ENCODE measurements at regions not wholly inside any gene's neighbourhood (a gene's known extent, or its start where the extent isn't known, plus 50 kb on each side); places are given as distances from the start of the nearest gene placed in this dataset.

- ChIA-PET CTCF (no interaction called here), POLR2A (no interaction called here)
- no peak for TF ChIP-seq CTCF (IDR thresholded peaks at IDR 0.05; ENCODE audit: insufficient read depth, low read length, missing control alignments)
- DNase-seq (ENCODE audit: low read depth, low spot score) = no peak
- no peak overlapping the region for H3K4me3 ChIP-seq (ENCODE audit: low read depth, low read length)
These were observed 163.1 kb upstream of the ADRA1D start for GRCh38 chr20:4412216-4412615.

GRCh38 chr20:4411744-4412143 is 162.7 kb upstream of the ADRA1D start:
- TF ChIP-seq CTCF (IDR thresholded peaks at IDR 0.05; ENCODE audit: insufficient read depth, low read length, missing control alignments) = no peak
- no peak overlapping the region for H3K4me3 ChIP-seq (ENCODE audit: low read depth, low read length)
- DNase-seq (ENCODE audit: low read depth, low spot score) = no peak
- ChIA-PET POLR2A (no interaction called here), CTCF (no interaction called here)

GRCh38 chr20:4406627-4407026 is 157.5 kb upstream of the ADRA1D start:
- ChIA-PET POLR2A (no interaction called here), CTCF (interaction anchor here (0.7 kb wide), 1 partner anchor 141 kb away, joined by 3 read pairs; no protein-coding TSS in a partner anchor)
- peak; percentile 45 for DNase-seq (ENCODE audit: low read depth, low spot score)
- no peak for TF ChIP-seq CTCF (IDR thresholded peaks at IDR 0.05; ENCODE audit: insufficient read depth, low read length, missing control alignments)
- no peak overlapping the region for H3K4me3 ChIP-seq (ENCODE audit: low read depth, low read length)

GRCh38 chr20:4401601-4402000 is 152.5 kb upstream of the ADRA1D start:
- no peak for TF ChIP-seq CTCF (IDR thresholded peaks at IDR 0.05; ENCODE audit: insufficient read depth, low read length, missing control alignments)
- no peak overlapping the region for H3K4me3 ChIP-seq (ENCODE audit: low read depth, low read length)
- peak; percentile 29 for DNase-seq (ENCODE audit: low read depth, low spot score)
- CTCF ChIA-PET = interaction anchor here (0.9 to 2.9 kb wide), 2 partner anchors 8 to 191 kb away, joined by 3 to 10 read pairs; no protein-coding TSS in a partner anchor
- POLR2A ChIA-PET = no interaction called here

GRCh38 chr20:4384961-4385360 is 135.9 kb upstream of the ADRA1D start:
- no peak for DNase-seq (ENCODE audit: low read depth, low spot score)
- POLR2A ChIA-PET = no interaction called here
- no peak for TF ChIP-seq CTCF (IDR thresholded peaks at IDR 0.05; ENCODE audit: insufficient read depth, low read length, missing control alignments)
- H3K4me3 ChIP-seq (ENCODE audit: low read depth, low read length) = no peak overlapping the region
- CTCF ChIA-PET = no interaction called here

GRCh38 chr20:4383961-4384360 is 134.9 kb upstream of the ADRA1D start:
- ChIA-PET CTCF (no interaction called here), POLR2A (no interaction called here)
- TF ChIP-seq CTCF (IDR thresholded peaks at IDR 0.05; ENCODE audit: insufficient read depth, low read length, missing control alignments) = no peak
- no peak for DNase-seq (ENCODE audit: low read depth, low spot score)
- H3K4me3 ChIP-seq (ENCODE audit: low read depth, low read length) = no peak overlapping the region

Data from AG04449 (cell line).